GM23338 (cell line): ENCODE measurements at regions not wholly inside any gene's neighbourhood (a gene's known extent, or its start where the extent isn't known, plus 50 kb on each side); places are given as distances from the start of the nearest gene placed in this dataset.

Source experiments
- ATAC-seq: fragments of 200-7000 bp; cut with Tn5 transposase; 3 replicates; pipeline ENCODE4 v1.9.1; 2020
- DNase-seq: peaks from one replicate; pipeline ENCODE4 v3.0.0-alpha.2; 2015; ENCODE audit warnings: low spot score
- H2AFZ ChIP-seq: fragments of 200-600 bp; sonication (generic); 2 replicates; pipeline ENCODE4 v1.8.0; 2016; ENCODE audit warnings: antibody characterized with exemption, mild to moderate bottlenecking, moderate library complexity
- H3F3A ChIP-seq: fragments of 200-600 bp; sonication (generic); replicated peaks from 2 replicates; pipeline ENCODE4 v1.8.0; 2017; ENCODE audit warnings: antibody characterized with exemption, mixed run types, low read depth
- H3K27ac ChIP-seq: fragments of 200-600 bp; sonication (generic); 2 replicates; pipeline ENCODE4 v1.6.1; 2016; ENCODE audit warnings: low read depth
- H3K27me3 ChIP-seq: fragments of 200-600 bp; sonication (generic); 2 replicates; pipeline ENCODE4 v1.8.0; 2016; ENCODE audit warnings: mild to moderate bottlenecking, mixed run types, moderate library complexity; ENCODE audit not compliant: insufficient read depth
- H3K36me3 ChIP-seq: fragments of 200-600 bp; sonication (generic); 2 replicates; pipeline ENCODE4 v1.8.0; 2016; ENCODE audit warnings: mild to moderate bottlenecking; ENCODE audit not compliant: insufficient read depth
- H3K4me1 ChIP-seq: fragments of 200-600 bp; sonication (generic); 2 replicates; pipeline ENCODE4 v1.8.0; 2016; ENCODE audit warnings: mild to moderate bottlenecking, moderate library complexity; ENCODE audit not compliant: insufficient read depth
- H3K4me2 ChIP-seq: fragments of 200-600 bp; sonication (generic); 2 replicates; pipeline ENCODE4 v1.7.1; 2017; ENCODE audit warnings: mixed run types
- H3K4me3 ChIP-seq: fragments of 200-600 bp; sonication (generic); 2 replicates; pipeline ENCODE4 v1.6.1; 2016; ENCODE audit warnings: mixed run types
- H3K79me2 ChIP-seq: fragments of 200-600 bp; sonication (generic); replicated peaks from 2 replicates; pipeline ENCODE4 v1.8.0; 2017; ENCODE audit warnings: mild to moderate bottlenecking; ENCODE audit not compliant: insufficient read depth
- H3K9me2 ChIP-seq: fragments of 200-600 bp; sonication (generic); 2 replicates; pipeline ENCODE4 v1.8.0; 2017; ENCODE audit not compliant: insufficient read depth
- H4K20me1 ChIP-seq: fragments of 200-600 bp; sonication (generic); replicated peaks from 2 replicates; pipeline ENCODE4 v1.8.0; 2017; ENCODE audit warnings: mild to moderate bottlenecking; ENCODE audit not compliant: insufficient read depth
- H3K27ac Mint-ChIP-seq: 2 replicates; pipeline ENCODE4 v1.8.0; 2020; ENCODE audit warnings: inconsistent platforms, mild to moderate bottlenecking, moderate library complexity, mixed read lengths
- H3K27me3 Mint-ChIP-seq: 3 replicates; pipeline ENCODE4 v1.8.0; 2022; ENCODE audit warnings: low read depth, mild to moderate bottlenecking, moderate library complexity, mixed read lengths, inconsistent platforms; ENCODE audit not compliant: insufficient read depth, poor library complexity
- H3K36me3 Mint-ChIP-seq: 3 replicates; pipeline ENCODE4 v1.8.0; 2021; ENCODE audit warnings: low read depth, mild to moderate bottlenecking, inconsistent platforms, moderate library complexity, mixed read lengths
- H3K4me1 Mint-ChIP-seq: 3 replicates; pipeline ENCODE4 v1.8.0; 2020; ENCODE audit warnings: mild to moderate bottlenecking, inconsistent platforms, mixed read lengths
- H3K4me3 Mint-ChIP-seq: 3 replicates; pipeline ENCODE4 v1.8.0; 2021; ENCODE audit warnings: moderate library complexity, mild to moderate bottlenecking, inconsistent platforms, mixed read lengths
- H3K9me3 Mint-ChIP-seq: 3 replicates; pipeline ENCODE4 v1.8.0; 2020; ENCODE audit warnings: moderate library complexity, mild to moderate bottlenecking, inconsistent platforms, mixed read lengths
- CREB1 ChIP-seq: fragments of 250-450 bp; sonication (Bioruptor Pico); IDR thresholded peaks from 2 replicates; pipeline ENCODE4 v1.5.0; 2020; ENCODE audit warnings: low read depth, mild to moderate bottlenecking, moderate library complexity
- EZH2 ChIP-seq: fragments of 200-600 bp; sonication (generic); IDR thresholded peaks from one replicate; pipeline ENCODE4 v1.8.0; 2017; ENCODE audit warnings: antibody characterized with exemption, mild to moderate bottlenecking, low read depth; ENCODE audit not compliant: unreplicated experiment
- JUNB ChIP-seq: IDR thresholded peaks from one replicate; pipeline ENCODE4 v1.6.1; 2016; ENCODE audit warnings: antibody characterized with exemption; ENCODE audit not compliant: unreplicated experiment
- NANOG ChIP-seq: IDR thresholded peaks from 2 replicates; pipeline ENCODE4 v1.6.1; 2016; ENCODE audit warnings: antibody characterized with exemption, borderline replicate concordance
- STAT1 ChIP-seq: IDR thresholded peaks from one replicate; pipeline ENCODE4 v1.6.1; 2016; ENCODE audit warnings: antibody characterized with exemption; ENCODE audit not compliant: unreplicated experiment
- ZNF114 ChIP-seq: fragments of 250-450 bp; sonication (Bioruptor Pico); IDR thresholded peaks from 2 replicates; pipeline ENCODE4 v1.5.0; 2020; ENCODE audit warnings: mild to moderate bottlenecking, moderate library complexity
- ZNF331 ChIP-seq: fragments of 250-450 bp; sonication (Bioruptor Pico); IDR thresholded peaks from 2 replicates; pipeline ENCODE4 v1.5.0; 2020; ENCODE audit warnings: low read depth, mild to moderate bottlenecking, moderate library complexity
- TF ChIP-seq, protein P1 (sequence below): IDR thresholded peaks from 2 replicates; pipeline ENCODE4 v1.6.1; 2016; ENCODE audit warnings: antibody characterized with exemption
- TF ChIP-seq, protein P2 (sequence below): IDR thresholded peaks from one replicate; pipeline ENCODE4 v1.6.1; 2018; ENCODE audit warnings: antibody characterized with exemption; ENCODE audit not compliant: unreplicated experiment
- TF ChIP-seq, protein P3 (sequence below): fragments of 250-450 bp; sonication (Bioruptor Pico); IDR thresholded peaks from 2 replicates; pipeline ENCODE4 v1.5.0; 2020; ENCODE audit warnings: mild to moderate bottlenecking, moderate library complexity
- TF ChIP-seq, protein P4 (sequence below), 2 experiments: fragments of 200-600 bp in 1 of 2; sonication (generic) in 1 of 2; conservative IDR thresholded peaks; 2 replicates each; pipeline versions ENCODE4 v1.5.1 to v1.6.1; 2016 to 2017; ENCODE audit warnings: antibody characterized with exemption in 2 of 2, low read depth in 2 of 2, mild to moderate bottlenecking in 2 of 2, moderate library complexity in 1 of 2

DNA sequence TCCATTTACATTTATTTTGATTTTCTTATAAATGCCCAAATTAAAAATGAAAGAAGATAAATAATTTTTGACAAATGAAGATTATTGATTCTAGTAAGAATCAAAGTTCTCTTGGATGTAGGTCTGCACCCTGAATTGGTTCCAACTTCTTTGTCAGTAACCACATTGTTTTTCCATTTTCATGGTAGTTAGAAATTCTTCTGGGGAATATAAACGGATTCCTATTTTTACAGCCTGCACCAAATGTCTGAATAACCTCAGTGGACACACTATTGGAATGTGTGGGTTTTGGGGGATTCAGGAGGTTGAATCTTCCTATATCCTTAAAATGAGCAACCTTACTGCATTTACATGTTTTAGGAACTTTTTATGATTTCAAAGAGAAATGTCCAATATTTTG is 1085.3 kb upstream of the MAP3K7 start (continued):
- TF ChIP-seq STAT1 = no peak
- no peak for TF ChIP-seq NANOG
- TF ChIP-seq, protein P1, sequence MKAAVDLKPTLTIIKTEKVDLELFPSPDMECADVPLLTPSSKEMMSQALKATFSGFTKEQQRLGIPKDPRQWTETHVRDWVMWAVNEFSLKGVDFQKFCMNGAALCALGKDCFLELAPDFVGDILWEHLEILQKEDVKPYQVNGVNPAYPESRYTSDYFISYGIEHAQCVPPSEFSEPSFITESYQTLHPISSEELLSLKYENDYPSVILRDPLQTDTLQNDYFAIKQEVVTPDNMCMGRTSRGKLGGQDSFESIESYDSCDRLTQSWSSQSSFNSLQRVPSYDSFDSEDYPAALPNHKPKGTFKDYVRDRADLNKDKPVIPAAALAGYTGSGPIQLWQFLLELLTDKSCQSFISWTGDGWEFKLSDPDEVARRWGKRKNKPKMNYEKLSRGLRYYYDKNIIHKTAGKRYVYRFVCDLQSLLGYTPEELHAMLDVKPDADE = no peak

DNA sequence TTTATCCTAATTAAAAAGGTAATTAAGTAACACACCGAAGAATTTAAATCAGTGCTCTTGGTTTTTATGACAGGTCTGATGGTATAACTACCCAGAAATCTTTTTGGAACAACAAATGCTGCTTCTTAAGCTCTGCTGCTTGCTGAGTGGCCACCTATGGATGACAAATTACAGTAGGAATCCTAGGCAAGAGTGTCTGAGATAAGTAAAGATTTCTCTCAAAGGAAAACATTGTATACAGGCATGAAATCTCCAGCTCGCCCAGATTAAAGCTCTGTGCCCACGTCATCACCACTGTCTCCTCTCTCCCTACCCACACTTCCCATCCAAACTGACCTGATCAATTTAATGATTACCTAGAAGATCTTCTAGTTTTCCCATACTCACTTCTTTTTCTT is 1083.0 kb upstream of the MAP3K7 start:
- peaks cover 9% of the 10 kb centered on the region; the same call in 1 of the 2 replicates for H3K4me1 ChIP-seq
- TF ChIP-seq, protein P1 = no peak
- TF ChIP-seq, protein P2, sequence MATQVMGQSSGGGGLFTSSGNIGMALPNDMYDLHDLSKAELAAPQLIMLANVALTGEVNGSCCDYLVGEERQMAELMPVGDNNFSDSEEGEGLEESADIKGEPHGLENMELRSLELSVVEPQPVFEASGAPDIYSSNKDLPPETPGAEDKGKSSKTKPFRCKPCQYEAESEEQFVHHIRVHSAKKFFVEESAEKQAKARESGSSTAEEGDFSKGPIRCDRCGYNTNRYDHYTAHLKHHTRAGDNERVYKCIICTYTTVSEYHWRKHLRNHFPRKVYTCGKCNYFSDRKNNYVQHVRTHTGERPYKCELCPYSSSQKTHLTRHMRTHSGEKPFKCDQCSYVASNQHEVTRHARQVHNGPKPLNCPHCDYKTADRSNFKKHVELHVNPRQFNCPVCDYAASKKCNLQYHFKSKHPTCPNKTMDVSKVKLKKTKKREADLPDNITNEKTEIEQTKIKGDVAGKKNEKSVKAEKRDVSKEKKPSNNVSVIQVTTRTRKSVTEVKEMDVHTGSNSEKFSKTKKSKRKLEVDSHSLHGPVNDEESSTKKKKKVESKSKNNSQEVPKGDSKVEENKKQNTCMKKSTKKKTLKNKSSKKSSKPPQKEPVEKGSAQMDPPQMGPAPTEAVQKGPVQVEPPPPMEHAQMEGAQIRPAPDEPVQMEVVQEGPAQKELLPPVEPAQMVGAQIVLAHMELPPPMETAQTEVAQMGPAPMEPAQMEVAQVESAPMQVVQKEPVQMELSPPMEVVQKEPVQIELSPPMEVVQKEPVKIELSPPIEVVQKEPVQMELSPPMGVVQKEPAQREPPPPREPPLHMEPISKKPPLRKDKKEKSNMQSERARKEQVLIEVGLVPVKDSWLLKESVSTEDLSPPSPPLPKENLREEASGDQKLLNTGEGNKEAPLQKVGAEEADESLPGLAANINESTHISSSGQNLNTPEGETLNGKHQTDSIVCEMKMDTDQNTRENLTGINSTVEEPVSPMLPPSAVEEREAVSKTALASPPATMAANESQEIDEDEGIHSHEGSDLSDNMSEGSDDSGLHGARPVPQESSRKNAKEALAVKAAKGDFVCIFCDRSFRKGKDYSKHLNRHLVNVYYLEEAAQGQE = no peak
- TF ChIP-seq STAT1 (no peak), NANOG (no peak), JUNB (no peak), CREB1 (no peak), ZNF331 (CRISPR knock-in tag) (no peak), EZH2 (no peak), ZNF114 (CRISPR knock-in tag) (no peak)
- TF ChIP-seq, protein P3, sequence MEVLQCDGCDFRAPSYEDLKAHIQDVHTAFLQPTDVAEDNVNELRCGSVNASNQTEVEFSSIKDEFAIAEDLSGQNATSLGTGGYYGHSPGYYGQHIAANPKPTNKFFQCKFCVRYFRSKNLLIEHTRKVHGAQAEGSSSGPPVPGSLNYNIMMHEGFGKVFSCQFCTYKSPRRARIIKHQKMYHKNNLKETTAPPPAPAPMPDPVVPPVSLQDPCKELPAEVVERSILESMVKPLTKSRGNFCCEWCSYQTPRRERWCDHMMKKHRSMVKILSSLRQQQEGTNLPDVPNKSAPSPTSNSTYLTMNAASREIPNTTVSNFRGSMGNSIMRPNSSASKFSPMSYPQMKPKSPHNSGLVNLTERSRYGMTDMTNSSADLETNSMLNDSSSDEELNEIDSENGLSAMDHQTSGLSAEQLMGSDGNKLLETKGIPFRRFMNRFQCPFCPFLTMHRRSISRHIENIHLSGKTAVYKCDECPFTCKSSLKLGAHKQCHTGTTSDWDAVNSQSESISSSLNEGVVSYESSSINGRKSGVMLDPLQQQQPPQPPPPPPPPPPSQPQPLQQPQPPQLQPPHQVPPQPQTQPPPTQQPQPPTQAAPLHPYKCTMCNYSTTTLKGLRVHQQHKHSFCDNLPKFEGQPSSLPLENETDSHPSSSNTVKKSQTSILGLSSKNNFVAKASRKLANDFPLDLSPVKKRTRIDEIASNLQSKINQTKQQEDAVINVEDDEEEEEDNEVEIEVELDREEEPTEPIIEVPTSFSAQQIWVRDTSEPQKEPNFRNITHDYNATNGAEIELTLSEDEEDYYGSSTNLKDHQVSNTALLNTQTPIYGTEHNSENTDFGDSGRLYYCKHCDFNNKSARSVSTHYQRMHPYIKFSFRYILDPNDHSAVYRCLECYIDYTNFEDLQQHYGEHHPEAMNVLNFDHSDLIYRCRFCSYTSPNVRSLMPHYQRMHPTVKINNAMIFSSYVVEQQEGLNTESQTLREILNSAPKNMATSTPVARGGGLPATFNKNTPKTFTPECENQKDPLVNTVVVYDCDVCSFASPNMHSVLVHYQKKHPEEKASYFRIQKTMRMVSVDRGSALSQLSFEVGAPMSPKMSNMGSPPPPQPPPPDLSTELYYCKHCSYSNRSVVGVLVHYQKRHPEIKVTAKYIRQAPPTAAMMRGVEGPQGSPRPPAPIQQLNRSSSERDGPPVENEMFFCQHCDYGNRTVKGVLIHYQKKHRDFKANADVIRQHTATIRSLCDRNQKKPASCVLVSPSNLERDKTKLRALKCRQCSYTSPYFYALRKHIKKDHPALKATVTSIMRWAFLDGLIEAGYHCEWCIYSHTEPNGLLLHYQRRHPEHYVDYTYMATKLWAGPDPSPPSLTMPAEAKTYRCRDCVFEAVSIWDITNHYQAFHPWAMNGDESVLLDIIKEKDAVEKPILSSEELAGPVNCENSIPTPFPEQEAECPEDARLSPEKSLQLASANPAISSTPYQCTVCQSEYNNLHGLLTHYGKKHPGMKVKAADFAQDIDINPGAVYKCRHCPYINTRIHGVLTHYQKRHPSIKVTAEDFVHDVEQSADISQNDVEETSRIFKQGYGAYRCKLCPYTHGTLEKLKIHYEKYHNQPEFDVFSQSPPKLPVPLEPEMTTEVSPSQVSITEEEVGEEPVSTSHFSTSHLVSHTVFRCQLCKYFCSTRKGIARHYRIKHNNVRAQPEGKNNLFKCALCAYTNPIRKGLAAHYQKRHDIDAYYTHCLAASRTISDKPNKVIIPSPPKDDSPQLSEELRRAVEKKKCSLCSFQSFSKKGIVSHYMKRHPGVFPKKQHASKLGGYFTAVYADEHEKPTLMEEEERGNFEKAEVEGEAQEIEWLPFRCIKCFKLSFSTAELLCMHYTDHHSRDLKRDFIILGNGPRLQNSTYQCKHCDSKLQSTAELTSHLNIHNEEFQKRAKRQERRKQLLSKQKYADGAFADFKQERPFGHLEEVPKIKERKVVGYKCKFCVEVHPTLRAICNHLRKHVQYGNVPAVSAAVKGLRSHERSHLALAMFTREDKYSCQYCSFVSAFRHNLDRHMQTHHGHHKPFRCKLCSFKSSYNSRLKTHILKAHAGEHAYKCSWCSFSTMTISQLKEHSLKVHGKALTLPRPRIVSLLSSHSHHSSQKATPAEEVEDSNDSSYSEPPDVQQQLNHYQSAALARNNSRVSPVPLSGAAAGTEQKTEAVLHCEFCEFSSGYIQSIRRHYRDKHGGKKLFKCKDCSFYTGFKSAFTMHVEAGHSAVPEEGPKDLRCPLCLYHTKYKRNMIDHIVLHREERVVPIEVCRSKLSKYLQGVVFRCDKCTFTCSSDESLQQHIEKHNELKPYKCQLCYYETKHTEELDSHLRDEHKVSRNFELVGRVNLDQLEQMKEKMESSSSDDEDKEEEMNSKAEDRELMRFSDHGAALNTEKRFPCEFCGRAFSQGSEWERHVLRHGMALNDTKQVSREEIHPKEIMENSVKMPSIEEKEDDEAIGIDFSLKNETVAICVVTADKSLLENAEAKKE (CRISPR knock-in tag) = no peak
- TF ChIP-seq, protein P4, sequence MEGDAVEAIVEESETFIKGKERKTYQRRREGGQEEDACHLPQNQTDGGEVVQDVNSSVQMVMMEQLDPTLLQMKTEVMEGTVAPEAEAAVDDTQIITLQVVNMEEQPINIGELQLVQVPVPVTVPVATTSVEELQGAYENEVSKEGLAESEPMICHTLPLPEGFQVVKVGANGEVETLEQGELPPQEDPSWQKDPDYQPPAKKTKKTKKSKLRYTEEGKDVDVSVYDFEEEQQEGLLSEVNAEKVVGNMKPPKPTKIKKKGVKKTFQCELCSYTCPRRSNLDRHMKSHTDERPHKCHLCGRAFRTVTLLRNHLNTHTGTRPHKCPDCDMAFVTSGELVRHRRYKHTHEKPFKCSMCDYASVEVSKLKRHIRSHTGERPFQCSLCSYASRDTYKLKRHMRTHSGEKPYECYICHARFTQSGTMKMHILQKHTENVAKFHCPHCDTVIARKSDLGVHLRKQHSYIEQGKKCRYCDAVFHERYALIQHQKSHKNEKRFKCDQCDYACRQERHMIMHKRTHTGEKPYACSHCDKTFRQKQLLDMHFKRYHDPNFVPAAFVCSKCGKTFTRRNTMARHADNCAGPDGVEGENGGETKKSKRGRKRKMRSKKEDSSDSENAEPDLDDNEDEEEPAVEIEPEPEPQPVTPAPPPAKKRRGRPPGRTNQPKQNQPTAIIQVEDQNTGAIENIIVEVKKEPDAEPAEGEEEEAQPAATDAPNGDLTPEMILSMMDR (conservative IDR thresholded peaks at IDR 0.05; ENCODE audit: low read depth in 2 of 2) = no peak
- Mint-ChIP-seq H3K4me1 (peaks cover 22% of the 10 kb centered on the region; the same call in 2 of the 3 replicates), H3K27ac (peak overlapping the region; percentile 28; the same call in 1 of the 2 replicates), H3K9me3 (no peaks in the 10 kb centered on the region), H3K27me3 (no peaks in the 10 kb centered on the region), H3K36me3 (no peaks in the 10 kb centered on the region), H3K4me3 (no peak overlapping the region)
- H3K27me3 ChIP-seq = no peaks in the 10 kb centered on the region
- peak overlapping the region; percentile 20; the same call in 1 of the 2 replicates for H2AFZ ChIP-seq
- ATAC-seq = no peak
- DNase-seq = no peak
- no peaks in the 10 kb centered on the region for H3F3A ChIP-seq
- no peak overlapping the region for H3K4me2 ChIP-seq
- H3K79me2 ChIP-seq = no peaks in the 10 kb centered on the region
- no peaks in the 10 kb centered on the region; the same call in 1 of the 2 replicates for H3K9me2 ChIP-seq
- no peak overlapping the region for H3K27ac ChIP-seq
- no peaks in the 10 kb centered on the region for H4K20me1 ChIP-seq
- H3K36me3 ChIP-seq = no peaks in the 10 kb centered on the region
- no peak overlapping the region for H3K4me3 ChIP-seq
